HL-60 (cell line): ENCODE measurements at regions not wholly inside any gene's neighbourhood (a gene's known extent, or its start where the extent isn't known, plus 50 kb on each side); places are given as distances from the start of the nearest gene placed in this dataset.
"Not testable (repeated sequence)": the region's sequence is repeated elsewhere in the genome, so short reads cannot be mapped to it uniquely, and the experiment has no call there.

Experiments used
- DNase-seq, 2 experiments: peaks; one replicate each; pipeline ENCODE4 v3.0.0-alpha.2; 2010 to 2020; ENCODE audit warnings: low read depth in 1 of 2, low spot score in 1 of 2
- H3K27ac ChIP-seq: fragments of 250-450 bp; sonication (Bioruptor Pico); replicated peaks from 2 replicates; pipeline ENCODE4 v1.5.1; 2020; ENCODE audit warnings: mild to moderate bottlenecking, moderate library complexity
- H3K27me3 ChIP-seq: fragments of 250-450 bp; sonication (Bioruptor Pico); 2 replicates; pipeline ENCODE4 v1.5.1; 2021; ENCODE audit warnings: mild to moderate bottlenecking, moderate library complexity; ENCODE audit not compliant: insufficient read depth, poor library complexity, severe bottlenecking
- H3K4me3 ChIP-seq: replicated peaks from 2 replicates; pipeline ENCODE4 v1.5.1; 2011; ENCODE audit warnings: mild to moderate bottlenecking, control low read depth, low read length; ENCODE audit not compliant: insufficient read depth
- CTCF ChIP-seq: IDR thresholded peaks from one replicate; pipeline ENCODE4 v1.5.1; 2011; ENCODE audit warnings: low read length, control low read depth, inconsistent platforms; ENCODE audit not compliant: insufficient read depth
- GABPA ChIP-seq: IDR thresholded peaks from 2 replicates; pipeline ENCODE4 v1.6.1; 2012; ENCODE audit warnings: low read depth
- POLR2AphosphoS5 ChIP-seq: IDR thresholded peaks from 2 replicates; pipeline ENCODE4 v1.6.1; 2012; ENCODE audit warnings: low read depth
- REST ChIP-seq: IDR thresholded peaks from 2 replicates; pipeline ENCODE4 v1.6.1; 2012; ENCODE audit warnings: low read depth; ENCODE audit not compliant: insufficient replicate concordance
- SPI1 ChIP-seq: IDR thresholded peaks from 2 replicates; pipeline ENCODE4 v1.6.1; 2012; ENCODE audit warnings: low read depth, mild to moderate bottlenecking, borderline replicate concordance

- DNase-seq: no peak
- H3K27me3 ChIP-seq: no peaks in the 10 kb centered on the region
- no peak overlapping the region for H3K4me3 ChIP-seq
- TF ChIP-seq POLR2AphosphoS5: no peak
- TF ChIP-seq CTCF: no peak
- TF ChIP-seq REST: no peak
- TF ChIP-seq SPI1: no peak
- TF ChIP-seq GABPA: no peak
- no peak overlapping the region for H3K27ac ChIP-seq
These were observed 253.7 kb upstream of the THUMPD2 start for GRCh38 chr2:40032650-40033319.

- no peak for DNase-seq
- no peaks in the 10 kb centered on the region for H3K27me3 ChIP-seq
- H3K27ac ChIP-seq: no peak overlapping the region
- H3K4me3 ChIP-seq: no peak overlapping the region
- no peak for TF ChIP-seq POLR2AphosphoS5
- no peak for TF ChIP-seq REST
- no peak for TF ChIP-seq SPI1
- TF ChIP-seq CTCF: no peak
- TF ChIP-seq GABPA: no peak
These were observed 251.5 kb upstream of the THUMPD2 start for GRCh38 chr2:40030456-40030975.

GRCh38 chr2:40028792-40029488 lies 249.9 kb upstream of the THUMPD2 start:
- no peak overlapping the region for H3K4me3 ChIP-seq
- DNase-seq: no peak
- TF ChIP-seq GABPA (no peak), SPI1 (0 out of 2 replicates have a peak, but pooled peaks have one; percentile 12)

GRCh38 chr2:40027968-40028367 lies 248.9 kb upstream of the THUMPD2 start:
- TF ChIP-seq POLR2AphosphoS5 (no peak), SPI1 (no peak), CTCF (no peak), REST (no peak), GABPA (no peak)
- Histone ChIP-seq H3K27ac (no peak overlapping the region), H3K4me3 (no peak overlapping the region), H3K27me3 (no peaks in the 10 kb centered on the region)
- DNase-seq: no peak

More at GRCh38 chr2:40028792-40029488, 249.9 kb upstream of the THUMPD2 start:
- H3K27ac ChIP-seq: no peak overlapping the region
- H3K27me3 ChIP-seq: no peaks in the 10 kb centered on the region

GRCh38 chr2:40025276-40025675 lies 246.2 kb upstream of the THUMPD2 start:
- H3K27me3 ChIP-seq, H3K27ac ChIP-seq, DNase-seq, H3K4me3 ChIP-seq: not testable (repeated sequence)
